HG02938 (cell line): ENCODE measurements at regions not wholly inside any gene's neighbourhood (a gene's known extent, or its start where the extent isn't known, plus 50 kb on each side); places are given as distances from the start of the nearest gene placed in this dataset.

Source experiments
- ATAC-seq: cut with Tn5 transposase; IDR thresholded peaks from one replicate; pipeline ENCODE4 v1.9.1; 2021; ENCODE audit warnings: mild to moderate bottlenecking, moderate library complexity; ENCODE audit not compliant: unreplicated experiment

GRCh38 chr10:125284875-125285597 is 124.7 kb upstream of the CTBP2 start:
- ATAC-seq, result no peak

- ATAC-seq, result no peak
Measured at GRCh38 chr10:125283836-125284614, 123.7 kb upstream of the CTBP2 start.

- no peak for ATAC-seq
Measured at GRCh38 chr10:125283191-125283835, 123.0 kb upstream of the CTBP2 start.

GRCh38 chr10:125281091-125281490 is 120.7 kb upstream of the CTBP2 start:
- ATAC-seq, result no peak

- no peak for ATAC-seq
Measured at GRCh38 chr10:125276133-125276532, 115.8 kb upstream of the CTBP2 start.

- no peak for ATAC-seq
Measured at GRCh38 chr10:125274961-125275360, 114.6 kb upstream of the CTBP2 start.

- ATAC-seq, result no peak
Measured at GRCh38 chr10:125273023-125273422, 112.7 kb upstream of the CTBP2 start.

- ATAC-seq, result no peak
Measured at GRCh38 chr10:125269716-125270115, 109.4 kb upstream of the CTBP2 start.

- ATAC-seq, result no peak
Measured at GRCh38 chr10:125266966-125267365, 106.6 kb upstream of the CTBP2 start.

- ATAC-seq, result no peak
Measured at GRCh38 chr10:125266541-125266940, 106.2 kb upstream of the CTBP2 start.

GRCh38 chr10:125265579-125265955 is 105.2 kb upstream of the CTBP2 start:
- ATAC-seq, result no peak

GRCh38 chr10:125264757-125265578 is 104.6 kb upstream of the CTBP2 start:
- ATAC-seq, result no peak

- no peak for ATAC-seq
Measured at GRCh38 chr10:125264091-125264490, 103.7 kb upstream of the CTBP2 start.

- ATAC-seq, result no peak
Measured at GRCh38 chr10:125263551-125263950, 103.2 kb upstream of the CTBP2 start.

- ATAC-seq, result no peak
Measured at GRCh38 chr10:125262920-125263319, 102.6 kb upstream of the CTBP2 start.

GRCh38 chr10:125262409-125262808 is 102.0 kb upstream of the CTBP2 start:
- ATAC-seq, result no peak

GRCh38 chr10:125261491-125262186 is 101.3 kb upstream of the CTBP2 start:
- no peak for ATAC-seq

- ATAC-seq, result no peak
Measured at GRCh38 chr10:125260260-125260659, 99.9 kb upstream of the CTBP2 start.

GRCh38 chr10:125259651-125260050 is 99.3 kb upstream of the CTBP2 start:
- ATAC-seq, result no peak

GRCh38 chr10:125258676-125259075 is 98.3 kb upstream of the CTBP2 start:
- ATAC-seq, result no peak
